ENCODE measurements at regions not wholly inside any gene's neighbourhood (a gene's known extent, or its start where the extent isn't known, plus 50 kb on each side); places are given as distances from the start of the nearest gene placed in this dataset.

GRCh38 chr21:22791986-22792560 lies 1793.9 kb downstream of the NCAM2 start:
- TF ChIP-seq, protein P1, sequence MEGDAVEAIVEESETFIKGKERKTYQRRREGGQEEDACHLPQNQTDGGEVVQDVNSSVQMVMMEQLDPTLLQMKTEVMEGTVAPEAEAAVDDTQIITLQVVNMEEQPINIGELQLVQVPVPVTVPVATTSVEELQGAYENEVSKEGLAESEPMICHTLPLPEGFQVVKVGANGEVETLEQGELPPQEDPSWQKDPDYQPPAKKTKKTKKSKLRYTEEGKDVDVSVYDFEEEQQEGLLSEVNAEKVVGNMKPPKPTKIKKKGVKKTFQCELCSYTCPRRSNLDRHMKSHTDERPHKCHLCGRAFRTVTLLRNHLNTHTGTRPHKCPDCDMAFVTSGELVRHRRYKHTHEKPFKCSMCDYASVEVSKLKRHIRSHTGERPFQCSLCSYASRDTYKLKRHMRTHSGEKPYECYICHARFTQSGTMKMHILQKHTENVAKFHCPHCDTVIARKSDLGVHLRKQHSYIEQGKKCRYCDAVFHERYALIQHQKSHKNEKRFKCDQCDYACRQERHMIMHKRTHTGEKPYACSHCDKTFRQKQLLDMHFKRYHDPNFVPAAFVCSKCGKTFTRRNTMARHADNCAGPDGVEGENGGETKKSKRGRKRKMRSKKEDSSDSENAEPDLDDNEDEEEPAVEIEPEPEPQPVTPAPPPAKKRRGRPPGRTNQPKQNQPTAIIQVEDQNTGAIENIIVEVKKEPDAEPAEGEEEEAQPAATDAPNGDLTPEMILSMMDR (IDR thresholded peaks at IDR 0.05): peak; percentile 81
- TF ChIP-seq EZH2 (IDR thresholded peaks at IDR 0.05): no peak
- TF ChIP-seq EZH2phosphoT487 (IDR thresholded peaks at IDR 0.05): no peak

Measured in neural progenitor cell (in vitro differentiated cells).